HepG2 (cell line): ENCODE measurements at regions not wholly inside any gene's neighbourhood (a gene's known extent, or its start where the extent isn't known, plus 50 kb on each side); places are given as distances from the start of the nearest gene placed in this dataset.

Experiments
- ATAC-seq: fragments of 200-7000 bp; cut with Tn5 transposase; 3 replicates; pipeline ENCODE4 v1.9.1; 2020; ENCODE audit warnings: mild to moderate bottlenecking, moderate library complexity
- BruUV-seq: library from RNA; stranded (reverse); fragments of 400-500 nt; replicated peaks from 2 replicates; lab custom pipeline; 2021; lab: Mats Ljungman, UMichigan
- CTCF ChIA-PET: fragments of 300-600 bp; formaldehyde crosslinking; extraction: SDS; loops from one replicate; lab custom pipeline; 2021; ENCODE audit warnings: low total read pairs, inconsistent platforms, low intra/inter-chr PET ratio; lab: Yijun Ruan, JAX
- POLR2A ChIA-PET: fragments of 350-600 bp; sonication (Branson Sonifier 250); formaldehyde crosslinking; loops from one replicate; lab custom pipeline; 2020; ENCODE audit warnings: antibody characterized with exemption, inconsistent platforms; lab: Yijun Ruan, JAX
- DNase-seq: peaks from one replicate; pipeline ENCODE4 v3.0.0-alpha.2; 2015; ENCODE audit warnings: low spot score
- FAIRE-seq: peaks from 3 replicates; lab custom pipeline; 2011; peaks lifted over from hg19 to GRCh38; lab: Jason Lieb, UNC
- H2AFZ ChIP-seq: one replicate; pipeline ENCODE4 v1.6.1; 2011; ENCODE audit warnings: low read length, inconsistent platforms
- H3K27ac ChIP-seq: fragments of 300-600 bp; 3 replicates; pipeline ENCODE4 v1.8.0; 2011; ENCODE audit warnings: mixed run types, mild to moderate bottlenecking, mixed read lengths, low read length, inconsistent platforms; ENCODE audit not compliant: insufficient read depth; ENCODE audit errors: extremely low read length
- H3K27me3 ChIP-seq, 2 experiments: fragments of 200-600 bp in 1 of 2; 2 replicates in 1 of 2; 3 replicates in 1 of 2; pipeline versions ENCODE4 v1.6.0 to v1.8.0; 2011; ENCODE audit warnings: low read length in 2 of 2, mild to moderate bottlenecking in 2 of 2, moderate library complexity in 2 of 2, inconsistent platforms in 1 of 2; ENCODE audit not compliant: insufficient read depth in 2 of 2, control insufficient read depth in 1 of 2
- H3K36me3 ChIP-seq, 2 experiments: fragments of 200-600 bp in 1 of 2; replicated peaks in 1 of 2; 2 replicates in 1 of 2; 3 replicates in 1 of 2; pipeline versions ENCODE4 v1.5.1 to v1.8.0; 2011; ENCODE audit warnings: low read length in 2 of 2, inconsistent platforms in 1 of 2; ENCODE audit not compliant: insufficient read depth in 2 of 2, control insufficient read depth in 1 of 2
- H3K4me1 ChIP-seq: 2 replicates; pipeline ENCODE4 v1.5.1; 2012; ENCODE audit warnings: low read length, inconsistent platforms; ENCODE audit not compliant: insufficient read depth
- H3K4me2 ChIP-seq: 2 replicates; pipeline ENCODE4 v1.6.0; 2011; ENCODE audit warnings: low read depth, low read length, inconsistent platforms
- H3K4me3 ChIP-seq, 3 experiments: fragments of 200-600 bp in 1 of 3; sonication (generic), shearing (Covaris generic) in 1 of 3; replicated peaks in 1 of 3; 2 replicates each; pipeline ENCODE4 v1.5.1; 2011 to 2016; ENCODE audit warnings: low read length in 3 of 3, inconsistent platforms in 2 of 3, low read depth in 2 of 3, mild to moderate bottlenecking in 2 of 3, control low read depth in 1 of 3, mixed read lengths in 1 of 3; ENCODE audit not compliant: insufficient read depth in 1 of 3
- H3K79me2 ChIP-seq: one replicate; pipeline ENCODE4 v1.6.1; 2011; ENCODE audit warnings: low read length, inconsistent platforms; ENCODE audit not compliant: insufficient read depth
- H3K9ac ChIP-seq: 2 replicates; pipeline ENCODE4 v1.6.0; 2011; ENCODE audit warnings: mild to moderate bottlenecking, low read depth, low read length, inconsistent platforms; ENCODE audit not compliant: insufficient read depth
- H3K9me3 ChIP-seq: 2 replicates; pipeline ENCODE4 v1.5.1; 2012; ENCODE audit warnings: mild to moderate bottlenecking, low read length
- H4K20me1 ChIP-seq: 2 replicates; pipeline ENCODE4 v1.6.0; 2011; ENCODE audit warnings: inconsistent platforms, mild to moderate bottlenecking, low read length, moderate library complexity; ENCODE audit not compliant: insufficient read depth
- DNMT1 ChIP-seq: sonication (generic); formaldehyde crosslinking; IDR thresholded peaks from 2 replicates; pipeline ENCODE4 v1.5.1; 2020; ENCODE audit warnings: mild to moderate bottlenecking, missing genetic modification reagents
- GLI4 ChIP-seq: sonication (generic); formaldehyde crosslinking; IDR thresholded peaks from 2 replicates; pipeline ENCODE4 v1.5.1; 2020; ENCODE audit warnings: missing genetic modification reagents, mild to moderate bottlenecking, moderate library complexity, borderline replicate concordance
- HOXA3 ChIP-seq: sonication (generic); formaldehyde crosslinking; IDR thresholded peaks from 2 replicates; pipeline ENCODE4 v1.5.0; 2020; ENCODE audit warnings: missing genetic modification reagents
- MYNN ChIP-seq: sonication (generic); formaldehyde crosslinking; IDR thresholded peaks from 2 replicates; pipeline ENCODE4 v1.4.0; 2020; ENCODE audit warnings: mild to moderate bottlenecking, low read depth, missing genetic modification reagents
- REL ChIP-seq: sonication (generic); formaldehyde crosslinking; conservative IDR thresholded peaks from 2 replicates; pipeline ENCODE4 v1.8.0; 2022; ENCODE audit warnings: mild to moderate bottlenecking, missing genetic modification reagents, moderate library complexity
- ZMYM2 ChIP-seq: sonication (generic); formaldehyde crosslinking; IDR thresholded peaks from 2 replicates; pipeline ENCODE4 v1.8.0; 2022; ENCODE audit warnings: mild to moderate bottlenecking, missing genetic modification reagents
- ZNF12 ChIP-seq: sonication (generic); formaldehyde crosslinking; IDR thresholded peaks from 2 replicates; pipeline ENCODE4 v1.5.0; 2020; ENCODE audit warnings: missing genetic modification reagents
- ZNF24 ChIP-seq: fragments of 450-650 bp; IDR thresholded peaks from 2 replicates; pipeline ENCODE4 v1.6.1; 2017; ENCODE audit warnings: antibody characterized with exemption, mild to moderate bottlenecking
- ZNF274 ChIP-seq: sonication (generic); formaldehyde crosslinking; IDR thresholded peaks from 2 replicates; pipeline ENCODE4 v1.5.1; 2020; ENCODE audit warnings: mild to moderate bottlenecking, missing genetic modification reagents
- ZNF652 ChIP-seq: IDR thresholded peaks from 2 replicates; pipeline ENCODE4 v1.6.1; 2016; ENCODE audit warnings: low read depth, borderline replicate concordance
- ZNF780A ChIP-seq: sonication (generic); formaldehyde crosslinking; IDR thresholded peaks from 2 replicates; pipeline ENCODE4 v1.8.0; 2022; ENCODE audit warnings: mild to moderate bottlenecking, missing genetic modification reagents, moderate library complexity
- ZSCAN20 ChIP-seq: sonication (generic); formaldehyde crosslinking; IDR thresholded peaks from 2 replicates; pipeline ENCODE4 v1.4.0; 2020; ENCODE audit warnings: missing genetic modification reagents, mild to moderate bottlenecking, borderline replicate concordance
- WGBS: methylation state at CpG from one replicate; pipeline ENCODE4 v1.1.6; 2017; ENCODE audit warnings: low lambda C conversion rate; 5-methylcytosine and 5-hydroxymethylcytosine counted together
- in situ Hi-C: cut with HindIII; loops from 2 replicates; pipeline ENCODE4 v1.10.0; 2017; ENCODE audit warnings: low pct_unique_long_range_greater_than_20kb; ENCODE audit not compliant: extremely low pct_ligation_motif_present
- intact Hi-C: fragments of 100-400 bp; cut with micrococcal nuclease; formaldehyde crosslinking; loops from one replicate; pipeline ENCODE4 v1.10.0; 2022; ENCODE audit not compliant: unreplicated experiment
- TF ChIP-seq, protein P1 (sequence below): sonication (generic); formaldehyde crosslinking; IDR thresholded peaks from 2 replicates; pipeline ENCODE4 v1.8.0; 2022; ENCODE audit warnings: low read depth, missing genetic modification reagents
- TF ChIP-seq, protein P2 (sequence below): IDR thresholded peaks from 2 replicates; pipeline ENCODE4 v1.6.1; 2016; ENCODE audit warnings: mild to moderate bottlenecking, missing biosample characterization, missing genetic modification reagents
- TF ChIP-seq, protein P3 (sequence below): sonication (generic); formaldehyde crosslinking; IDR thresholded peaks from 2 replicates; pipeline ENCODE4 v1.8.1; 2023; ENCODE audit warnings: mild to moderate bottlenecking, missing genetic modification reagents, borderline replicate concordance
- TF ChIP-seq, protein P4 (sequence below): sonication (generic); formaldehyde crosslinking; IDR thresholded peaks from 2 replicates; pipeline ENCODE4 v1.4.0; 2020; ENCODE audit warnings: missing genetic modification reagents, borderline replicate concordance
- TF ChIP-seq, protein P5 (sequence below): sonication (generic); formaldehyde crosslinking; IDR thresholded peaks from 2 replicates; pipeline ENCODE4 v1.9.0; 2021; ENCODE audit warnings: missing genetic modification reagents, mild to moderate bottlenecking, borderline replicate concordance

DNA sequence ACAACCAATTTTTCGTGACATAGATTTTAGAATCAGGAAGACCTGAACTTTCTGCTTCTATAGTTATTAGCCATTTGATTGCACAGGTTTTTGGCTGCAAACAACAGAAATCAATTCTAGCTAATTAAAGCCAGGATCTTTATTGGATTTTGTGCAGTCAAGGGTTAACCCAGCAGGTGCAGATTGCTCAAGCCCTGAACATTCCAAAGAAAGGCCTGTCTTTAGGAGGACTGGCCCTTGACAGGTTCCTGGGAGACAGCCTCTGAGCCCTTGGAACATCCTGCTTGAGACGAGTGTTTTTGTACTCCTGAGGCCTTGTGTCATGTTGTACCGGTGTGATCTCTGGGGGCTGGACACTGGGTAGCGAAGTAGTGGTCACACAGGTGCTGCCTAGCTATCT, 174.6 kb downstream of the PTCSC3 start:
- no peak overlapping the region for H3K27ac ChIP-seq
- ChIA-PET POLR2A (no interaction called here), CTCF (no interaction called here)
- DNase-seq = no peak
- no peaks in the 10 kb centered on the region for H3K9me3 ChIP-seq
- H3K4me3 ChIP-seq = no peak overlapping the region
- H3K4me2 ChIP-seq = no peak overlapping the region
- FAIRE-seq = no peak
- BruUV-seq = no TSS peak
- H3K36me3 ChIP-seq = no peaks in the 10 kb centered on the region
- intact Hi-C loops (no loop called here), in situ Hi-C loops (no loop called here)
- H3K4me1 ChIP-seq = no peaks in the 10 kb centered on the region
- H3K79me2 ChIP-seq = no peaks in the 10 kb centered on the region
- H2AFZ ChIP-seq = no peak overlapping the region
- WGBS = 26% methylated on average over 4 of the region's 4 CpGs
- peaks cover 5 to 33% of the 10 kb centered on the region in 2 experiments; a peak in 3 of 5 replicates for H3K27me3 ChIP-seq
- TF ChIP-seq REL (CRISPR knock-in tag) (no peak), HOXA3 (no peak), ZMYM2 (CRISPR knock-in tag) (no peak), ZNF652 (CRISPR knock-in tag) (no peak), ZNF12 (CRISPR knock-in tag) (no peak), ZNF780A (CRISPR knock-in tag) (no peak), DNMT1 (CRISPR knock-in tag) (no peak), ZSCAN20 (no peak), MYNN (no peak), ZNF274 (CRISPR knock-in tag) (no peak), GLI4 (CRISPR knock-in tag) (no peak), ZNF24 (no peak)
- TF ChIP-seq, protein P1, sequence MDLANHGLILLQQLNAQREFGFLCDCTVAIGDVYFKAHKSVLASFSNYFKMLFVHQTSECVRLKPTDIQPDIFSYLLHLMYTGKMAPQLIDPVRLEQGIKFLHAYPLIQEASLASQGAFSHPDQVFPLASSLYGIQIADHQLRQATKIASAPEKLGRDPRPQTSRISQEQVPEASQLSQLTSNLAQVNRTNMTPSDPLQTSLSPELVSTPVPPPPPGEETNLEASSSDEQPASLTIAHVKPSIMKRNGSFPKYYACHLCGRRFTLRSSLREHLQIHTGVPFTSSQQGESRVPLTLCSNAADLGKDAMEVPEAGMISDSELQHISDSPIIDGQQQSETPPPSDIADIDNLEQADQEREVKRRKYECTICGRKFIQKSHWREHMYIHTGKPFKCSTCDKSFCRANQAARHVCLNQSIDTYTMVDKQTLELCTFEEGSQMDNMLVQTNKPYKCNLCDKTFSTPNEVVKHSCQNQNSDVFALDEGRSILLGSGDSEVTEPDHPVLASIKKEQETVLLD (CRISPR knock-in tag) = no peak
- TF ChIP-seq, protein P2, sequence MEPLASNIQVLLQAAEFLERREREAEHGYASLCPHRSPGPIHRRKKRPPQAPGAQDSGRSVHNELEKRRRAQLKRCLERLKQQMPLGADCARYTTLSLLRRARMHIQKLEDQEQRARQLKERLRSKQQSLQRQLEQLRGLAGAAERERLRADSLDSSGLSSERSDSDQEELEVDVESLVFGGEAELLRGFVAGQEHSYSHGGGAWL (CRISPR knock-in tag) = no peak
- TF ChIP-seq, protein P3, sequence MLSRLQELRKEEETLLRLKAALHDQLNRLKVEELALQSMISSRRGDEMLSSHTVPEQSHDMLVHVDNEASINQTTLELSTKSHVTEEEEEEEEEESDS (CRISPR knock-in tag) = no peak
- TF ChIP-seq, protein P4, sequence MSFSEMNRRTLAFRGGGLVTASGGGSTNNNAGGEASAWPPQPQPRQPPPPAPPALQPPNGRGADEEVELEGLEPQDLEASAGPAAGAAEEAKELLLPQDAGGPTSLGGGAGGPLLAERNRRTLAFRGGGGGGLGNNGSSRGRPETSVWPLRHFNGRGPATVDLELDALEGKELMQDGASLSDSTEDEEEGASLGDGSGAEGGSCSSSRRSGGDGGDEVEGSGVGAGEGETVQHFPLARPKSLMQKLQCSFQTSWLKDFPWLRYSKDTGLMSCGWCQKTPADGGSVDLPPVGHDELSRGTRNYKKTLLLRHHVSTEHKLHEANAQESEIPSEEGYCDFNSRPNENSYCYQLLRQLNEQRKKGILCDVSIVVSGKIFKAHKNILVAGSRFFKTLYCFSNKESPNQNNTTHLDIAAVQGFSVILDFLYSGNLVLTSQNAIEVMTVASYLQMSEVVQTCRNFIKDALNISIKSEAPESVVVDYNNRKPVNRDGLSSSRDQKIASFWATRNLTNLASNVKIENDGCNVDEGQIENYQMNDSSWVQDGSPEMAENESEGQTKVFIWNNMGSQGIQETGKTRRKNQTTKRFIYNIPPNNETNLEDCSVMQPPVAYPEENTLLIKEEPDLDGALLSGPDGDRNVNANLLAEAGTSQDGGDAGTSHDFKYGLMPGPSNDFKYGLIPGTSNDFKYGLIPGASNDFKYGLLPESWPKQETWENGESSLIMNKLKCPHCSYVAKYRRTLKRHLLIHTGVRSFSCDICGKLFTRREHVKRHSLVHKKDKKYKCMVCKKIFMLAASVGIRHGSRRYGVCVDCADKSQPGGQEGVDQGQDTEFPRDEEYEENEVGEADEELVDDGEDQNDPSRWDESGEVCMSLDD = no peak
- TF ChIP-seq, protein P5, sequence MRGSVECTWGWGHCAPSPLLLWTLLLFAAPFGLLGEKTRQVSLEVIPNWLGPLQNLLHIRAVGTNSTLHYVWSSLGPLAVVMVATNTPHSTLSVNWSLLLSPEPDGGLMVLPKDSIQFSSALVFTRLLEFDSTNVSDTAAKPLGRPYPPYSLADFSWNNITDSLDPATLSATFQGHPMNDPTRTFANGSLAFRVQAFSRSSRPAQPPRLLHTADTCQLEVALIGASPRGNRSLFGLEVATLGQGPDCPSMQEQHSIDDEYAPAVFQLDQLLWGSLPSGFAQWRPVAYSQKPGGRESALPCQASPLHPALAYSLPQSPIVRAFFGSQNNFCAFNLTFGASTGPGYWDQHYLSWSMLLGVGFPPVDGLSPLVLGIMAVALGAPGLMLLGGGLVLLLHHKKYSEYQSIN (CRISPR knock-in tag) = no peak
- no peak overlapping the region for H3K9ac ChIP-seq
- no peak for ATAC-seq
- H4K20me1 ChIP-seq = no peaks in the 10 kb centered on the region
